Epithelial cell of prostate (primary cell): ENCODE measurements at regions not wholly inside any gene's neighbourhood (a gene's known extent, or its start where the extent isn't known, plus 50 kb on each side); places are given as distances from the start of the nearest gene placed in this dataset.

ENCODE experiments used
- DNase-seq: peaks from one replicate; pipeline ENCODE4 v3.0.0-alpha.2; 2011; ENCODE audit warnings: low read depth, low spot score
- H3K27ac ChIP-seq: fragments of 450-650 bp; 2 replicates; pipeline ENCODE4 v1.5.1; 2017; ENCODE audit warnings: mild to moderate bottlenecking

- no peak overlapping the region for H3K27ac ChIP-seq
- DNase-seq = no peak
Observed at GRCh38 chr6:113146878-113147277, 710.3 kb upstream of the MARCKS start.

- DNase-seq = no peak
Observed at GRCh38 chr6:113147544-113147943, 709.6 kb upstream of the MARCKS start.

GRCh38 chr6:113148566-113148965 is 708.6 kb upstream of the MARCKS start:
- no peak for DNase-seq
- H3K27ac ChIP-seq = no peak overlapping the region

More at GRCh38 chr6:113147544-113147943, 709.6 kb upstream of the MARCKS start:
- H3K27ac ChIP-seq = no peak overlapping the region

GRCh38 chr6:113149511-113149910 is 707.6 kb upstream of the MARCKS start:
- DNase-seq = no peak
- H3K27ac ChIP-seq = no peak overlapping the region

- H3K27ac ChIP-seq = no peak overlapping the region
- DNase-seq = no peak
Observed at GRCh38 chr6:113160306-113161017, 696.7 kb upstream of the MARCKS start.

GRCh38 chr6:113161018-113161315 is 696.2 kb upstream of the MARCKS start:
- H3K27ac ChIP-seq = no peak overlapping the region
- DNase-seq = no peak

GRCh38 chr6:113162739-113163138 is 694.4 kb upstream of the MARCKS start:
- H3K27ac ChIP-seq = no peak overlapping the region
- DNase-seq = no peak

GRCh38 chr6:113168057-113168456 is 689.1 kb upstream of the MARCKS start:
- no peak overlapping the region for H3K27ac ChIP-seq
- no peak for DNase-seq

- no peak overlapping the region for H3K27ac ChIP-seq
- no peak for DNase-seq
Observed at GRCh38 chr6:113169484-113169883, 687.7 kb upstream of the MARCKS start.

GRCh38 chr6:113170454-113170853 is 686.7 kb upstream of the MARCKS start:
- DNase-seq = no peak
- H3K27ac ChIP-seq = no peak overlapping the region

GRCh38 chr6:113171882-113172281 is 685.3 kb upstream of the MARCKS start:
- no peak for DNase-seq
- no peak overlapping the region for H3K27ac ChIP-seq

- no peak overlapping the region for H3K27ac ChIP-seq
- DNase-seq = no peak
Observed at GRCh38 chr6:113172531-113172966, 684.6 kb upstream of the MARCKS start.

- H3K27ac ChIP-seq = no peak overlapping the region
- DNase-seq = no peak
Observed at GRCh38 chr6:113178349-113178748, 678.8 kb upstream of the MARCKS start.

GRCh38 chr6:113181164-113181563 is 676.0 kb upstream of the MARCKS start:
- no peak for DNase-seq
- no peak overlapping the region for H3K27ac ChIP-seq

- H3K27ac ChIP-seq = no peak overlapping the region
- no peak for DNase-seq
Observed at GRCh38 chr6:113182370-113183141, 674.6 kb upstream of the MARCKS start.

GRCh38 chr6:113184291-113184690 is 672.9 kb upstream of the MARCKS start:
- no peak for DNase-seq
- no peak overlapping the region for H3K27ac ChIP-seq

GRCh38 chr6:113184736-113185135 is 672.4 kb upstream of the MARCKS start:
- DNase-seq = no peak
- H3K27ac ChIP-seq = no peak overlapping the region

- DNase-seq = no peak
- no peak overlapping the region for H3K27ac ChIP-seq
Observed at GRCh38 chr6:113185299-113185698, 671.8 kb upstream of the MARCKS start.

- DNase-seq = no peak
- no peak overlapping the region for H3K27ac ChIP-seq
Observed at GRCh38 chr6:113187661-113188060, 669.5 kb upstream of the MARCKS start.

- DNase-seq = no peak
Observed at GRCh38 chr6:113188962-113189361, 668.2 kb upstream of the MARCKS start.

GRCh38 chr6:113190170-113190569 is 667.0 kb upstream of the MARCKS start:
- H3K27ac ChIP-seq = no peak overlapping the region
- no peak for DNase-seq

More at GRCh38 chr6:113188962-113189361, 668.2 kb upstream of the MARCKS start:
- no peak overlapping the region for H3K27ac ChIP-seq

GRCh38 chr6:113194090-113194489 is 663.1 kb upstream of the MARCKS start:
- DNase-seq = no peak
- H3K27ac ChIP-seq = no peak overlapping the region
